Neural cell (in vitro differentiated cells): ENCODE measurements at regions not wholly inside any gene's neighbourhood (a gene's known extent, or its start where the extent isn't known, plus 50 kb on each side); places are given as distances from the start of the nearest gene placed in this dataset.

ENCODE experiments used
- EP300 ChIP-seq: fragments of 450-650 bp; conservative IDR thresholded peaks from 2 replicates; pipeline ENCODE4 v1.6.1; 2014; ENCODE audit warnings: antibody characterized with exemption, mild to moderate bottlenecking, moderate library complexity; ENCODE audit not compliant: poor library complexity, severe bottlenecking
- POLR2AphosphoS5 ChIP-seq: IDR thresholded peaks from 2 replicates; pipeline ENCODE4 v1.6.1; 2012
- REST ChIP-seq: IDR thresholded peaks from 2 replicates; pipeline ENCODE4 v1.6.1; 2012; ENCODE audit warnings: borderline replicate concordance
- TF ChIP-seq, protein P1 (sequence below): fragments of 450-650 bp; IDR thresholded peaks from 2 replicates; pipeline ENCODE4 v1.5.1; 2014; ENCODE audit warnings: antibody characterized with exemption, mild to moderate bottlenecking, moderate library complexity; ENCODE audit not compliant: poor library complexity, severe bottlenecking

GRCh38 chr3:72337480-72337855 lies 510.8 kb downstream of the SHQ1 start:
- TF ChIP-seq, protein P1, sequence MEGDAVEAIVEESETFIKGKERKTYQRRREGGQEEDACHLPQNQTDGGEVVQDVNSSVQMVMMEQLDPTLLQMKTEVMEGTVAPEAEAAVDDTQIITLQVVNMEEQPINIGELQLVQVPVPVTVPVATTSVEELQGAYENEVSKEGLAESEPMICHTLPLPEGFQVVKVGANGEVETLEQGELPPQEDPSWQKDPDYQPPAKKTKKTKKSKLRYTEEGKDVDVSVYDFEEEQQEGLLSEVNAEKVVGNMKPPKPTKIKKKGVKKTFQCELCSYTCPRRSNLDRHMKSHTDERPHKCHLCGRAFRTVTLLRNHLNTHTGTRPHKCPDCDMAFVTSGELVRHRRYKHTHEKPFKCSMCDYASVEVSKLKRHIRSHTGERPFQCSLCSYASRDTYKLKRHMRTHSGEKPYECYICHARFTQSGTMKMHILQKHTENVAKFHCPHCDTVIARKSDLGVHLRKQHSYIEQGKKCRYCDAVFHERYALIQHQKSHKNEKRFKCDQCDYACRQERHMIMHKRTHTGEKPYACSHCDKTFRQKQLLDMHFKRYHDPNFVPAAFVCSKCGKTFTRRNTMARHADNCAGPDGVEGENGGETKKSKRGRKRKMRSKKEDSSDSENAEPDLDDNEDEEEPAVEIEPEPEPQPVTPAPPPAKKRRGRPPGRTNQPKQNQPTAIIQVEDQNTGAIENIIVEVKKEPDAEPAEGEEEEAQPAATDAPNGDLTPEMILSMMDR = no peak
- TF ChIP-seq REST (no peak), POLR2AphosphoS5 (no peak), EP300 (no peak)
